ENCODE measurements at regions not wholly inside any gene's neighbourhood (a gene's known extent, or its start where the extent isn't known, plus 50 kb on each side); places are given as distances from the start of the nearest gene placed in this dataset.

DNA sequence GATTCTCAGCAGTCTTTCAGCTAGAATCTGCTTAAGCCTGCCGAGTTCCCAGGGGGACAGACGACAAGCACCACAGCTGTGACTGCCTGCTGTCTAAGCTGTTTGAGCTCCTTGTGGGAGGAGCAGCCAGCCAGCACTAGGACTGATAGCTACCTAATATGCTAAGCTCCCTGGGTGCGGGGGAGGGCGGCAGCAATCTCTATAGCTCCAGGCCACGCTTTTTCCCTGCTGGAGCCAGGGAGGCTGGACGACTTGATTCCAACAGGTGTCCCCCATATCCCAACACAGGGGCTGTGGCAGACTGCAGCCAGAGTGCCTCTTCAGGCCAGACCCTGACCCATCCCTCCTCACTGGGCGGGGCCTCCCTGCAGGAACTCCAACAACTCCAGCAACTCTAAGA is 134.1 kb upstream of the ARPP21 start:
- no peak overlapping the region for H2AFZ ChIP-seq (ENCODE audit: low read depth, low read length)

DNA sequence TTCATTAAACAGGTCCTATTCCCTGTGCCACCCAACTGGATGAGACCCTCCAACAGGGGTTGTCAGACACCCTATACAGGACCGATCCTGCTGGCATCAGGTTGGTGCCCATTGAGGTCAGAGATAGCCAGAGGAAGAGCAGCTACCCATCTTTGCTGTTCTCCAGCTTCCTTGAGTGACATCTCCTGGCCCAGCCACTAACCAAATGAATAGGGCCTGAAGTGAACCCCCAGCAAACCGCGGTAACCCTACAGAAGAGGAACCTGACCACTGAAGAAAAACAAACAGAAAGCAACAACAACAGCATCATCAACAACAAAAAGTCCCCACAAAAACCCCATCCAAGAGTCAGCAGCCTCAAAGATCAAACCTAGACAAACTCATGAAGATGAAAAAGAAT is 133.6 kb upstream of the ARPP21 start:
- Histone ChIP-seq H3K79me2 (ENCODE audit: low read length) (no peaks in the 10 kb centered on the region), H3K36me3 (replicated peaks; ENCODE audit: low read depth, low read length) (no peaks in the 10 kb centered on the region), H3K4me1 (ENCODE audit: low read length) (no peaks in the 10 kb centered on the region), H3K27ac (ENCODE audit: low read length) (no peak overlapping the region), H4K20me1 (ENCODE audit: insufficient read depth, low read length) (no peaks in the 10 kb centered on the region), H3K27me3 (ENCODE audit: low read depth, low read length) (no peaks in the 10 kb centered on the region), H3K9ac (ENCODE audit: low read length) (no peak overlapping the region), H3K4me3 (ENCODE audit: low read length) (no peak overlapping the region), H3K9me3 (ENCODE audit: insufficient read depth, low read length) (no peaks in the 10 kb centered on the region), H3K4me2 (ENCODE audit: low read length) (no peak overlapping the region), H2AFZ (ENCODE audit: low read depth, low read length) (no peak overlapping the region)
- TF ChIP-seq, protein P1, sequence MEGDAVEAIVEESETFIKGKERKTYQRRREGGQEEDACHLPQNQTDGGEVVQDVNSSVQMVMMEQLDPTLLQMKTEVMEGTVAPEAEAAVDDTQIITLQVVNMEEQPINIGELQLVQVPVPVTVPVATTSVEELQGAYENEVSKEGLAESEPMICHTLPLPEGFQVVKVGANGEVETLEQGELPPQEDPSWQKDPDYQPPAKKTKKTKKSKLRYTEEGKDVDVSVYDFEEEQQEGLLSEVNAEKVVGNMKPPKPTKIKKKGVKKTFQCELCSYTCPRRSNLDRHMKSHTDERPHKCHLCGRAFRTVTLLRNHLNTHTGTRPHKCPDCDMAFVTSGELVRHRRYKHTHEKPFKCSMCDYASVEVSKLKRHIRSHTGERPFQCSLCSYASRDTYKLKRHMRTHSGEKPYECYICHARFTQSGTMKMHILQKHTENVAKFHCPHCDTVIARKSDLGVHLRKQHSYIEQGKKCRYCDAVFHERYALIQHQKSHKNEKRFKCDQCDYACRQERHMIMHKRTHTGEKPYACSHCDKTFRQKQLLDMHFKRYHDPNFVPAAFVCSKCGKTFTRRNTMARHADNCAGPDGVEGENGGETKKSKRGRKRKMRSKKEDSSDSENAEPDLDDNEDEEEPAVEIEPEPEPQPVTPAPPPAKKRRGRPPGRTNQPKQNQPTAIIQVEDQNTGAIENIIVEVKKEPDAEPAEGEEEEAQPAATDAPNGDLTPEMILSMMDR (IDR thresholded peaks at IDR 0.05; ENCODE audit: low read depth, low read length): no peak
- TF ChIP-seq EZH2phosphoT487 (IDR thresholded peaks at IDR 0.05; ENCODE audit: low read depth): no peak

More for the DNA sequence above, 134.1 kb upstream of the ARPP21 start:
- Histone ChIP-seq H3K27ac (ENCODE audit: low read length) (no peak overlapping the region), H3K4me3 (ENCODE audit: low read length) (no peak overlapping the region), H3K9ac (ENCODE audit: low read length) (no peak overlapping the region), H3K27me3 (ENCODE audit: low read depth, low read length) (no peaks in the 10 kb centered on the region), H4K20me1 (ENCODE audit: insufficient read depth, low read length) (no peaks in the 10 kb centered on the region), H3K4me2 (ENCODE audit: low read length) (no peak overlapping the region), H3K36me3 (replicated peaks; ENCODE audit: low read depth, low read length) (no peaks in the 10 kb centered on the region), H3K79me2 (ENCODE audit: low read length) (no peaks in the 10 kb centered on the region), H3K4me1 (ENCODE audit: low read length) (no peaks in the 10 kb centered on the region), H3K9me3 (ENCODE audit: insufficient read depth, low read length) (no peaks in the 10 kb centered on the region)
- TF ChIP-seq, protein P1 (IDR thresholded peaks at IDR 0.05; ENCODE audit: low read depth, low read length): no peak
- TF ChIP-seq EZH2phosphoT487 (IDR thresholded peaks at IDR 0.05; ENCODE audit: low read depth): no peak

DNA sequence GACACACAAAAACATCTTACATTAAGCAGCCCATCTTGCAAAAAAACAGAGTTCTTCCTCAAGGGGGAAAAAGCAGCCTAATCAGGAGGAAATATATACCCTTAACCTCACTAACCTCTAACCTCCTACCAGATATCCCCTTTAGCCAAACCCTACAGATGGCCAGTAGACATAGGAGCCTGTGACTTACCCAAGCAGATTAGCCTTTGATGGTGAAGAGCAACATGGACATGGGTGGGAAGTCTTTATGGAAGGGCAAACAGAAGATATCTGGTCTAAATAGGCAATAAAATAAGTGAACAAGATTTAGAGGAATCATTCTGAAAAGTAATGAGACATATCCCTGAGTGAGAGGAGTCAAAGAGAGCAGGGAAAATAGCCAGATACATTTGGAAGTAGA is 119.4 kb upstream of the ARPP21 start:
- Histone ChIP-seq H3K9ac (ENCODE audit: low read length) (no peak overlapping the region), H3K36me3 (replicated peaks; ENCODE audit: low read depth, low read length) (no peaks in the 10 kb centered on the region), H3K4me3 (ENCODE audit: low read length) (no peak overlapping the region), H3K79me2 (ENCODE audit: low read length) (no peaks in the 10 kb centered on the region), H2AFZ (ENCODE audit: low read depth, low read length) (no peak overlapping the region), H3K4me2 (ENCODE audit: low read length) (no peak overlapping the region), H3K4me1 (ENCODE audit: low read length) (peaks cover 12% of the 10 kb centered on the region), H4K20me1 (ENCODE audit: insufficient read depth, low read length) (no peaks in the 10 kb centered on the region), H3K9me3 (ENCODE audit: insufficient read depth, low read length) (no peaks in the 10 kb centered on the region), H3K27ac (ENCODE audit: low read length) (no peak overlapping the region), H3K27me3 (ENCODE audit: low read depth, low read length) (no peaks in the 10 kb centered on the region)
- TF ChIP-seq, protein P1 (IDR thresholded peaks at IDR 0.05; ENCODE audit: low read depth, low read length): no peak
- no peak for TF ChIP-seq EZH2phosphoT487 (IDR thresholded peaks at IDR 0.05; ENCODE audit: low read depth)

DNA sequence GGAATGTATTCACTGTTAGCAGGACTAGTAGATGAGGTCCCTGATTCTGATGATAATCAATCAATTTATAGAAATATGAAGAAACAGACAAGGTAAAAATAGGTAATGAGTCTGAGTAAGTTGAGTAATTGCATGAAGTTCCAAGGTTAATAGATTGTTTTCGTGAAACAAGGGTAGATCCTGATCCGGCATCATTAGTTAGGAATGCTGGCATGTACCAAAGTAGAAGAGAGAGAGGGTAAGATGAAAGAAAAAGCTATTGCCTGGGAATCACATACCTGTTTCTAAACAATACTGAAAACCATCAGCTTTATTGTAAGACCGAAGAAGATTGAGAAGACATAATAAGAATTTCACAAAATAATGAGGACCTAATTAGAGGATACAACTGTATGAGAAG is 118.1 kb upstream of the ARPP21 start:
- Histone ChIP-seq H3K27ac (ENCODE audit: low read length) (no peak overlapping the region), H3K4me2 (ENCODE audit: low read length) (no peak overlapping the region), H3K79me2 (ENCODE audit: low read length) (no peaks in the 10 kb centered on the region), H3K9me3 (ENCODE audit: insufficient read depth, low read length) (no peaks in the 10 kb centered on the region), H3K4me3 (ENCODE audit: low read length) (no peak overlapping the region), H4K20me1 (ENCODE audit: insufficient read depth, low read length) (no peaks in the 10 kb centered on the region), H2AFZ (ENCODE audit: low read depth, low read length) (no peak overlapping the region), H3K36me3 (replicated peaks; ENCODE audit: low read depth, low read length) (no peaks in the 10 kb centered on the region), H3K4me1 (ENCODE audit: low read length) (peaks cover 12% of the 10 kb centered on the region), H3K9ac (ENCODE audit: low read length) (no peak overlapping the region), H3K27me3 (ENCODE audit: low read depth, low read length) (no peaks in the 10 kb centered on the region)
- TF ChIP-seq, protein P1 (IDR thresholded peaks at IDR 0.05; ENCODE audit: low read depth, low read length): no peak
- TF ChIP-seq EZH2phosphoT487 (IDR thresholded peaks at IDR 0.05; ENCODE audit: low read depth): no peak
